ENCODE measurements at regions not wholly inside any gene's neighbourhood (a gene's known extent, or its start where the extent isn't known, plus 50 kb on each side); places are given as distances from the start of the nearest gene placed in this dataset.

DNA sequence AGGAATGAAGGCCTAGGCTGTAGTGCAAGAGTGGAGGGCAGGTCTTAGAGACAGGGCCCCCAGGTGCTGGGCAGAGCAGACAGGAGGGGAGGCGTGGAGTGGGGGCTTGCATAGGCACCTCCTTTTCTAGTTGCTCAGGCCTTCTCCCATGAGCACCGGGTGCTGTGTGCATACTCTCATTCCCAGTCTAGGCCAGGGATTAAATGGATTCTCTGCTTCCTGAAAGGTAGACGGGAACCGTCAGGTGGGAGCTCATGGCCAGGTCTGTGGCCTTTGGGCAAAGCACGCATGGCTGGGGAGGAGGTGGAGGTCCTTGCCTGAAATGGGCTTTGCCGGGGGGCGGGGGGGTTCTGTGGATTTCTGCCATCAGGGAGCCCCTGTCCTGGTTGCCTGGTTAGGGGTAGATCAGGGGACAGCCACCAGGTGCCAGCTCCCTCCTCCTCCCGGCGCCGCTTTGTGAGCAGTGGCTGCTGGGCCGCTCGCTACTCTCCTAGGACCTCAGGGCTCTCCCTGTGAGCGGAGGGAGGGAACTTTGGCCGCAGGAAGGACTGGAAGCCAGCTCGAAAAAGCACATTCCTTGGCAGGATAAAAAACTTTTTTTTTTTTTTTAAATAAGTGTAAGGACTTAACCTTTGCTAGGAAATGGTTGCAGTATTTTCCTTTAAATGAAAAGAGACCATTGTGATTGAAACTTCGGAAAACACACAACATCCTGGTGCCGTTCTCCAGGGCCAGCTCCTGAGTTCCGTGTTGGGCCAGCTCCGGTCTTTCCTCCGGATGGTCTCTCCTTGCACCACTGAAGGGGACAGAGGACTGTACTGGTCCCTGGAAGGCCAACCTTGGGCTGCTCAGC, 82.8 kb upstream of the HAAO start (continued):
- TF ChIP-seq, protein P1, sequence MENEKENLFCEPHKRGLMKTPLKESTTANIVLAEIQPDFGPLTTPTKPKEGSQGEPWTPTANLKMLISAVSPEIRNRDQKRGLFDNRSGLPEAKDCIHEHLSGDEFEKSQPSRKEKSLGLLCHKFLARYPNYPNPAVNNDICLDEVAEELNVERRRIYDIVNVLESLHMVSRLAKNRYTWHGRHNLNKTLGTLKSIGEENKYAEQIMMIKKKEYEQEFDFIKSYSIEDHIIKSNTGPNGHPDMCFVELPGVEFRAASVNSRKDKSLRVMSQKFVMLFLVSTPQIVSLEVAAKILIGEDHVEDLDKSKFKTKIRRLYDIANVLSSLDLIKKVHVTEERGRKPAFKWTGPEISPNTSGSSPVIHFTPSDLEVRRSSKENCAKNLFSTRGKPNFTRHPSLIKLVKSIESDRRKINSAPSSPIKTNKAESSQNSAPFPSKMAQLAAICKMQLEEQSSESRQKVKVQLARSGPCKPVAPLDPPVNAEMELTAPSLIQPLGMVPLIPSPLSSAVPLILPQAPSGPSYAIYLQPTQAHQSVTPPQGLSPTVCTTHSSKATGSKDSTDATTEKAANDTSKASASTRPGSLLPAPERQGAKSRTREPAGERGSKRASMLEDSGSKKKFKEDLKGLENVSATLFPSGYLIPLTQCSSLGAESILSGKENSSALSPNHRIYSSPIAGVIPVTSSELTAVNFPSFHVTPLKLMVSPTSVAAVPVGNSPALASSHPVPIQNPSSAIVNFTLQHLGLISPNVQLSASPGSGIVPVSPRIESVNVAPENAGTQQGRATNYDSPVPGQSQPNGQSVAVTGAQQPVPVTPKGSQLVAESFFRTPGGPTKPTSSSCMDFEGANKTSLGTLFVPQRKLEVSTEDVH (IDR thresholded peaks at IDR 0.05; ENCODE audit: low read depth, partially characterized antibody) = no peak
- TF ChIP-seq MXI1 (IDR thresholded peaks at IDR 0.05; ENCODE audit: low read depth, low read length) = no peak

DNA sequence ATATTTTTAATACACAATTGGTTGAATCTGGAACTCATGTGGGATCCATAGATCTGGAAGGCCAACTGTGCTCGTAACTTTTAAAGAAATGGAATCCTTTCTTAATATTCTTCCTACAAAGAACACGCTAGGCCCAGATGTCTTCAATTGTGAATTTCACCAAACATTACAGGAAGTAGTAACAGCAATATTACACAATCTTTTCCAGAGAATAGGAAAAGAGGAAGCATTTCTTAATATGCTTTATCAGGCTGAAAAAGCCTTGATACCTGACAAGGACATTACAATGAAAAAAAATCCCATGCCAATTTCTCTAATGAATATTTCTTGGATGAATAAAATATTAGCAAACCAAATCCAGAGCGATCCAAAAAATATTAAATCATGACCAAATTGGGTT, 80.3 kb upstream of the HAAO start:
- no TSS peak for BruUV-seq (replicated peaks)
- RAD21 ChIA-PET (ENCODE audit: unreplicated experiment) = no interaction called here
- H3K79me2 ChIP-seq (ENCODE audit: control insufficient read depth, insufficient read depth, low read length) = no peaks in the 10 kb centered on the region
- in situ Hi-C loops (cut with MboI) (no loop called here), intact Hi-C loops (cut with micrococcal nuclease; ENCODE audit: unreplicated experiment) (no loop called here)
- H3K4me1 ChIP-seq (ENCODE audit: control insufficient read depth, insufficient read depth, low read length) = no peaks in the 10 kb centered on the region
- H3K4me2 ChIP-seq (ENCODE audit: control insufficient read depth, insufficient read depth) = no peak overlapping the region
- H4K20me1 ChIP-seq (ENCODE audit: control insufficient read depth, insufficient read depth) = no peaks in the 10 kb centered on the region
- FAIRE-seq (no peak), ATAC-seq (no peak), DNase-seq (ENCODE audit: low read depth, low spot score) (no peak)
- no peak overlapping the region for H3K9ac ChIP-seq (ENCODE audit: control insufficient read depth, insufficient read depth, low read length)
- no peaks in the 10 kb centered on the region for H3K27me3 ChIP-seq (replicated peaks in 1 of 2; ENCODE audit: control insufficient read depth in 2 of 2, insufficient read depth in 2 of 2, low read length in 1 of 2)
- no peak overlapping the region for H3K4me3 ChIP-seq
- POLR2A ChIA-PET = no interaction called here
- peaks cover 5% of the 10 kb centered on the region; the same call in 1 of the 3 replicates for H3K9me3 ChIP-seq (replicated peaks; ENCODE audit: control insufficient read depth, insufficient read depth, low read length)
- no peak overlapping the region for H3K27ac ChIP-seq (ENCODE audit: control insufficient read depth, insufficient read depth)
- CTCF ChIA-PET = interaction anchor here (0.5 kb wide), 1 partner anchor 101 kb away, joined by 4 read pairs; no protein-coding TSS in a partner anchor
- SMC1A ChIA-PET (ENCODE audit: uncharacterized antibody, unreplicated experiment) = no interaction called here
- WGBS (ENCODE audit: insufficient coverage, insufficient replicate concordance, low lambda C conversion rate, missing lambda C conversion rate) = 65% methylated on average over 3 of the region's 3 CpGs
- H2AFZ ChIP-seq (ENCODE audit: control insufficient read depth, low read depth, low read length) = no peak overlapping the region
- no peaks in the 10 kb centered on the region for H3K36me3 ChIP-seq (ENCODE audit: control insufficient read depth in 2 of 2, insufficient read depth in 2 of 2, low read length in 1 of 2)
- TF ChIP-seq LARP7 (IDR thresholded peaks at IDR 0.05) (no peak), RUNX3 (IDR thresholded peaks at IDR 0.05; ENCODE audit: low read length) (no peak), YBX1 (IDR thresholded peaks at IDR 0.05) (no peak), FOS (IDR thresholded peaks at IDR 0.05; ENCODE audit: borderline replicate concordance, extremely low read depth, insufficient read length) (no peak), RAD21 (IDR thresholded peaks at IDR 0.05; ENCODE audit: insufficient read depth, low read depth, low read length) (no peak), STAT3 (IDR thresholded peaks at IDR 0.05; ENCODE audit: low read depth, low read length) (no peak), MEF2A (IDR thresholded peaks at IDR 0.05; ENCODE audit: insufficient read depth, low read depth, low read length) (no peak), FOXM1 (IDR thresholded peaks at IDR 0.05; ENCODE audit: low read depth, low read length) (no peak), NFXL1 (IDR thresholded peaks at IDR 0.05; ENCODE audit: borderline replicate concordance) (no peak), EED (IDR thresholded peaks at IDR 0.05; ENCODE audit: low read depth) (no peak), RFX5 (IDR thresholded peaks at IDR 0.05; ENCODE audit: low read depth, low read length) (no peak)
- TF ChIP-seq, protein P2, sequence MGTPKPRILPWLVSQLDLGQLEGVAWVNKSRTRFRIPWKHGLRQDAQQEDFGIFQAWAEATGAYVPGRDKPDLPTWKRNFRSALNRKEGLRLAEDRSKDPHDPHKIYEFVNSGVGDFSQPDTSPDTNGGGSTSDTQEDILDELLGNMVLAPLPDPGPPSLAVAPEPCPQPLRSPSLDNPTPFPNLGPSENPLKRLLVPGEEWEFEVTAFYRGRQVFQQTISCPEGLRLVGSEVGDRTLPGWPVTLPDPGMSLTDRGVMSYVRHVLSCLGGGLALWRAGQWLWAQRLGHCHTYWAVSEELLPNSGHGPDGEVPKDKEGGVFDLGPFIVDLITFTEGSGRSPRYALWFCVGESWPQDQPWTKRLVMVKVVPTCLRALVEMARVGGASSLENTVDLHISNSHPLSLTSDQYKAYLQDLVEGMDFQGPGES (IDR thresholded peaks at IDR 0.05) = no peak
- TF ChIP-seq, protein P3, sequence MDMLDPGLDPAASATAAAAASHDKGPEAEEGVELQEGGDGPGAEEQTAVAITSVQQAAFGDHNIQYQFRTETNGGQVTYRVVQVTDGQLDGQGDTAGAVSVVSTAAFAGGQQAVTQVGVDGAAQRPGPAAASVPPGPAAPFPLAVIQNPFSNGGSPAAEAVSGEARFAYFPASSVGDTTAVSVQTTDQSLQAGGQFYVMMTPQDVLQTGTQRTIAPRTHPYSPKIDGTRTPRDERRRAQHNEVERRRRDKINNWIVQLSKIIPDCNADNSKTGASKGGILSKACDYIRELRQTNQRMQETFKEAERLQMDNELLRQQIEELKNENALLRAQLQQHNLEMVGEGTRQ (IDR thresholded peaks at IDR 0.05; ENCODE audit: borderline replicate concordance, low read depth, low read length) = no peak
- TF ChIP-seq, protein P4, sequence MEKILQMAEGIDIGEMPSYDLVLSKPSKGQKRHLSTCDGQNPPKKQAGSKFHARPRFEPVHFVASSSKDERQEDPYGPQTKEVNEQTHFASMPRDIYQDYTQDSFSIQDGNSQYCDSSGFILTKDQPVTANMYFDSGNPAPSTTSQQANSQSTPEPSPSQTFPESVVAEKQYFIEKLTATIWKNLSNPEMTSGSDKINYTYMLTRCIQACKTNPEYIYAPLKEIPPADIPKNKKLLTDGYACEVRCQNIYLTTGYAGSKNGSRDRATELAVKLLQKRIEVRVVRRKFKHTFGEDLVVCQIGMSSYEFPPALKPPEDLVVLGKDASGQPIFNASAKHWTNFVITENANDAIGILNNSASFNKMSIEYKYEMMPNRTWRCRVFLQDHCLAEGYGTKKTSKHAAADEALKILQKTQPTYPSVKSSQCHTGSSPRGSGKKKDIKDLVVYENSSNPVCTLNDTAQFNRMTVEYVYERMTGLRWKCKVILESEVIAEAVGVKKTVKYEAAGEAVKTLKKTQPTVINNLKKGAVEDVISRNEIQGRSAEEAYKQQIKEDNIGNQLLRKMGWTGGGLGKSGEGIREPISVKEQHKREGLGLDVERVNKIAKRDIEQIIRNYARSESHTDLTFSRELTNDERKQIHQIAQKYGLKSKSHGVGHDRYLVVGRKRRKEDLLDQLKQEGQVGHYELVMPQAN (conservative IDR thresholded peaks at IDR 0.05) = no peak
